Breast epithelium (tissue), 4 donors: ENCODE measurements at regions not wholly inside any gene's neighbourhood (a gene's known extent, or its start where the extent isn't known, plus 50 kb on each side); places are given as distances from the start of the nearest gene placed in this dataset.

ENCODE experiments used
- DNase-seq, 2 donors: peaks; one replicate each; pipeline ENCODE4 v3.0.0-alpha.2; 2019; ENCODE audit warnings: low spot score in 2 of 2
- H3K27ac ChIP-seq, 2 donors: fragments of 200-600 bp; sonication (generic) in 1 of 2; one replicate each; pipeline ENCODE4 v1.5.1; 2016 to 2019; ENCODE audit warnings: mild to moderate bottlenecking in 1 of 2
- H3K27me3 ChIP-seq, 2 donors: fragments of 200-600 bp; sonication (generic) in 1 of 2; one replicate each; pipeline versions ENCODE4 v1.5.1 to v1.6.0; 2017 to 2019; ENCODE audit warnings: control low read depth in 1 of 2, mild to moderate bottlenecking in 1 of 2
- H3K36me3 ChIP-seq: fragments of 200-600 bp; one replicate; pipeline ENCODE4 v1.5.1; 2019
- H3K4me1 ChIP-seq, 2 donors: fragments of 200-600 bp; sonication (generic); one replicate each; pipeline ENCODE4 v1.5.1; 2016 to 2019; ENCODE audit warnings: control low read depth in 1 of 2
- H3K4me3 ChIP-seq, 3 donors: fragments of 200-600 bp; sonication (generic); 1 replicate in 2 of 3; 2 replicates in 1 of 3; pipeline ENCODE4 v1.5.1; 2016 to 2019; ENCODE audit warnings: mild to moderate bottlenecking in 3 of 3, moderate library complexity in 2 of 3
- H3K9me3 ChIP-seq, 2 donors: fragments of 200-600 bp; sonication (generic) in 1 of 2; one replicate each; pipeline ENCODE4 v1.5.1; 2016 to 2019; ENCODE audit warnings: control low read depth in 1 of 2
- CTCF ChIP-seq, 3 donors: fragments of 450-650 bp; IDR thresholded peaks; one replicate each; pipeline ENCODE4 v1.5.1; 2016 to 2017; ENCODE audit warnings: antibody characterized with exemption in 3 of 3, mild to moderate bottlenecking in 3 of 3, moderate library complexity in 3 of 3
- POLR2A ChIP-seq: fragments of 450-650 bp; IDR thresholded peaks from one replicate; pipeline ENCODE4 v1.6.1; 2016; ENCODE audit warnings: antibody characterized with exemption, mild to moderate bottlenecking, moderate library complexity
- POLR2AphosphoS5 ChIP-seq, 3 donors: sonication (generic); formaldehyde crosslinking; IDR thresholded peaks; one replicate each; pipeline ENCODE4 v1.6.1; 2017; ENCODE audit warnings: antibody characterized with exemption in 3 of 3
- intact Hi-C: fragments of 100-400 bp; cut with DNase I; formaldehyde crosslinking; loops from one replicate; pipeline ENCODE4 v1.15.1; 2023; ENCODE audit warnings: low total_unique reads

GRCh38 chrX:9134366-9134765 is 100.4 kb upstream of the FAM9B start:
- Histone ChIP-seq H3K4me1 (no peaks in the 10 kb centered on the region), H3K27me3 (no peaks in the 10 kb centered on the region), H3K4me3 (no peak overlapping the region), H3K27ac (no peak overlapping the region), H3K9me3 (no peaks in the 10 kb centered on the region), H3K36me3 (no peaks in the 10 kb centered on the region)
- intact Hi-C loops: no loop called here
- no peak for DNase-seq
- no peak for TF ChIP-seq POLR2A
- no peak for TF ChIP-seq CTCF (IDR thresholded peaks at IDR 0.05)
- no peak for TF ChIP-seq POLR2AphosphoS5 (IDR thresholded peaks at IDR 0.05)

GRCh38 chrX:9135901-9136510 is 102.1 kb upstream of the FAM9B start:
- H3K9me3 ChIP-seq: no peaks in the 10 kb centered on the region
- no peak overlapping the region for H3K27ac ChIP-seq
- H3K4me3 ChIP-seq: no peak overlapping the region
- no peaks in the 10 kb centered on the region for H3K27me3 ChIP-seq
- TF ChIP-seq POLR2A (no peak), POLR2AphosphoS5 (IDR thresholded peaks at IDR 0.05) (no peak)
- intact Hi-C loops: no loop called here
- no peak for DNase-seq
- no peaks in the 10 kb centered on the region for H3K4me1 ChIP-seq
- H3K36me3 ChIP-seq: no peaks in the 10 kb centered on the region

- intact Hi-C loops: no loop called here
- DNase-seq: no peak
- H3K4me1 ChIP-seq: no peaks in the 10 kb centered on the region
- TF ChIP-seq CTCF (IDR thresholded peaks at IDR 0.05) (no peak), POLR2AphosphoS5 (IDR thresholded peaks at IDR 0.05) (no peak), POLR2A (no peak)
- H3K27me3 ChIP-seq: peaks cover 0 to 4% of the 10 kb centered on the region in 2 donors
- H3K4me3 ChIP-seq: no peak overlapping the region
- H3K36me3 ChIP-seq: no peaks in the 10 kb centered on the region
- no peaks in the 10 kb centered on the region for H3K9me3 ChIP-seq
- no peak overlapping the region for H3K27ac ChIP-seq
Observed at GRCh38 chrX:9137152-9137551, 103.2 kb upstream of the FAM9B start.

- Histone ChIP-seq H3K36me3 (no peaks in the 10 kb centered on the region), H3K4me1 (no peaks in the 10 kb centered on the region), H3K4me3 (no peak overlapping the region), H3K9me3 (no peaks in the 10 kb centered on the region), H3K27me3 (peaks cover 0 to 11% of the 10 kb centered on the region in 2 donors), H3K27ac (no peak overlapping the region)
- no peak for TF ChIP-seq CTCF (IDR thresholded peaks at IDR 0.05)
- no peak for TF ChIP-seq POLR2A
- no peak for TF ChIP-seq POLR2AphosphoS5 (IDR thresholded peaks at IDR 0.05)
- intact Hi-C loops: no loop called here
- no peak for DNase-seq
Observed at GRCh38 chrX:9141496-9141895, 107.6 kb upstream of the FAM9B start.

GRCh38 chrX:9144701-9145241 is 110.8 kb upstream of the FAM9B start:
- intact Hi-C loops: no loop called here
- Histone ChIP-seq H3K9me3 (no peaks in the 10 kb centered on the region), H3K4me1 (no peaks in the 10 kb centered on the region), H3K36me3 (no peaks in the 10 kb centered on the region), H3K4me3 (no peak overlapping the region), H3K27me3 (peaks cover 0 to 22% of the 10 kb centered on the region in 2 donors), H3K27ac (no peak overlapping the region)
- TF ChIP-seq CTCF (IDR thresholded peaks at IDR 0.05): no peak
- no peak for TF ChIP-seq POLR2A
- no peak for TF ChIP-seq POLR2AphosphoS5 (IDR thresholded peaks at IDR 0.05)
- DNase-seq: no peak
